ENCODE measurements at regions not wholly inside any gene's neighbourhood (a gene's known extent, or its start where the extent isn't known, plus 50 kb on each side); places are given as distances from the start of the nearest gene placed in this dataset.

GRCh38 chr1:193703121-193703520 is 516.7 kb upstream of the B3GALT2 start:
- peaks cover 10% of the 10 kb centered on the region in 2 donors for H3K4me1 Mint-ChIP-seq
- H3K9me3 ChIP-seq (ENCODE audit: control insufficient read depth, insufficient read depth, low read length), result no peaks in the 10 kb centered on the region
- no peak overlapping the region for H3K4me3 Mint-ChIP-seq
- no peak for TF ChIP-seq CTCF (IDR thresholded peaks at IDR 0.05)
- no peaks in the 10 kb centered on the region for H3K4me1 ChIP-seq (ENCODE audit: control insufficient read depth, insufficient read depth, low read length)
- H3K27me3 Mint-ChIP-seq (ENCODE audit: low read depth in 2 of 2), result no peaks in the 10 kb centered on the region
- H3K9me3 Mint-ChIP-seq, result no peaks in the 10 kb centered on the region
- H3K36me3 Mint-ChIP-seq, result no peaks in the 10 kb centered on the region
- H3K27me3 ChIP-seq (ENCODE audit: control insufficient read depth, insufficient read depth, low read length), result no peaks in the 10 kb centered on the region
- ATAC-seq (no peak), DNase-seq (no peak)
- no peaks in the 10 kb centered on the region for H3K36me3 ChIP-seq (ENCODE audit: control insufficient read depth, insufficient read depth, low read length)
- H3K27ac Mint-ChIP-seq, result no peak overlapping the region
- H3K4me3 ChIP-seq (ENCODE audit: low read length), result no peak overlapping the region
- no peak overlapping the region for H3K27ac ChIP-seq (ENCODE audit: low read length)
- intact Hi-C loops (cut with micrococcal nuclease), result no loop called here

- no peak overlapping the region for H3K27ac ChIP-seq (ENCODE audit: low read length)
- Mint-ChIP-seq H3K4me3 (no peak overlapping the region), H3K9me3 (no peaks in the 10 kb centered on the region), H3K36me3 (no peaks in the 10 kb centered on the region), H3K27ac (no peak overlapping the region), H3K4me1 (no peaks in the 10 kb centered on the region), H3K27me3 (ENCODE audit: low read depth in 2 of 2) (no peaks in the 10 kb centered on the region)
- H3K36me3 ChIP-seq (ENCODE audit: control insufficient read depth, insufficient read depth, low read length), result no peaks in the 10 kb centered on the region
- intact Hi-C loops (cut with micrococcal nuclease), result no loop called here
- DNase-seq (no peak), ATAC-seq (no peak)
- H3K27me3 ChIP-seq (ENCODE audit: control insufficient read depth, insufficient read depth, low read length), result no peaks in the 10 kb centered on the region
- TF ChIP-seq CTCF (IDR thresholded peaks at IDR 0.05), result no peak
- no peak overlapping the region for H3K4me3 ChIP-seq (ENCODE audit: low read length)
- no peaks in the 10 kb centered on the region for H3K9me3 ChIP-seq (ENCODE audit: control insufficient read depth, insufficient read depth, low read length)
- H3K4me1 ChIP-seq (ENCODE audit: control insufficient read depth, insufficient read depth, low read length), result no peaks in the 10 kb centered on the region
These were observed 515.3 kb upstream of the B3GALT2 start for GRCh38 chr1:193701759-193702158.

- intact Hi-C loops (cut with micrococcal nuclease), result no loop called here
- no peak for TF ChIP-seq CTCF (IDR thresholded peaks at IDR 0.05)
- no peaks in the 10 kb centered on the region for H3K27me3 ChIP-seq (ENCODE audit: control insufficient read depth, insufficient read depth, low read length)
- H3K27me3 Mint-ChIP-seq (ENCODE audit: low read depth in 2 of 2), result no peaks in the 10 kb centered on the region
- WGBS (ENCODE audit: insufficient coverage), result 83% methylated on average over 1 of the region's 3 CpGs
- H3K4me3 ChIP-seq (ENCODE audit: low read length), result no peak overlapping the region
- H3K9me3 ChIP-seq (ENCODE audit: control insufficient read depth, insufficient read depth, low read length), result no peaks in the 10 kb centered on the region
- no peaks in the 10 kb centered on the region for H3K4me1 Mint-ChIP-seq
- H3K27ac Mint-ChIP-seq, result no peak overlapping the region
- no peaks in the 10 kb centered on the region for H3K9me3 Mint-ChIP-seq
- no peak overlapping the region for H3K4me3 Mint-ChIP-seq
- no peak overlapping the region for H3K27ac ChIP-seq (ENCODE audit: low read length)
- ATAC-seq (no peak), DNase-seq (no peak)
- no peaks in the 10 kb centered on the region for H3K36me3 ChIP-seq (ENCODE audit: control insufficient read depth, insufficient read depth, low read length)
- no peaks in the 10 kb centered on the region for H3K36me3 Mint-ChIP-seq
- no peaks in the 10 kb centered on the region for H3K4me1 ChIP-seq (ENCODE audit: control insufficient read depth, insufficient read depth, low read length)
These were observed 514.4 kb upstream of the B3GALT2 start for GRCh38 chr1:193700710-193701355.

GRCh38 chr1:193699261-193699660 is 512.8 kb upstream of the B3GALT2 start:
- no peak overlapping the region for H3K27ac Mint-ChIP-seq
- ATAC-seq, result no peak
- H3K9me3 Mint-ChIP-seq, result no peaks in the 10 kb centered on the region
- H3K36me3 Mint-ChIP-seq, result no peaks in the 10 kb centered on the region
- H3K27ac ChIP-seq (ENCODE audit: low read length), result no peak overlapping the region
- no peaks in the 10 kb centered on the region for H3K4me1 Mint-ChIP-seq
- no peaks in the 10 kb centered on the region for H3K36me3 ChIP-seq (ENCODE audit: control insufficient read depth, insufficient read depth, low read length)
- TF ChIP-seq CTCF (IDR thresholded peaks at IDR 0.05), result no peak
- DNase-seq, result no peak
- H3K4me3 Mint-ChIP-seq, result no peak overlapping the region
- no peaks in the 10 kb centered on the region for H3K27me3 Mint-ChIP-seq (ENCODE audit: low read depth in 2 of 2)
- H3K4me1 ChIP-seq (ENCODE audit: control insufficient read depth, insufficient read depth, low read length), result no peaks in the 10 kb centered on the region
- no peaks in the 10 kb centered on the region for H3K9me3 ChIP-seq (ENCODE audit: control insufficient read depth, insufficient read depth, low read length)
- WGBS (ENCODE audit: insufficient coverage), result 93% methylated on average over 3 of the region's 4 CpGs
- H3K27me3 ChIP-seq (ENCODE audit: control insufficient read depth, insufficient read depth, low read length), result no peaks in the 10 kb centered on the region
- H3K4me3 ChIP-seq (ENCODE audit: low read length), result no peak overlapping the region
- intact Hi-C loops (cut with micrococcal nuclease), result no loop called here

All from natural killer cell (primary cell).